Right hindlimb (tissue), 1 donor: ENCODE measurements at regions not wholly inside any gene's neighbourhood (a gene's known extent, or its start where the extent isn't known, plus 50 kb on each side); places are given as distances from the start of the nearest gene placed in this dataset.

Experiments used
- DNase-seq: peaks from one replicate; pipeline ENCODE4 v3.0.0-alpha.2; 2018

DNA sequence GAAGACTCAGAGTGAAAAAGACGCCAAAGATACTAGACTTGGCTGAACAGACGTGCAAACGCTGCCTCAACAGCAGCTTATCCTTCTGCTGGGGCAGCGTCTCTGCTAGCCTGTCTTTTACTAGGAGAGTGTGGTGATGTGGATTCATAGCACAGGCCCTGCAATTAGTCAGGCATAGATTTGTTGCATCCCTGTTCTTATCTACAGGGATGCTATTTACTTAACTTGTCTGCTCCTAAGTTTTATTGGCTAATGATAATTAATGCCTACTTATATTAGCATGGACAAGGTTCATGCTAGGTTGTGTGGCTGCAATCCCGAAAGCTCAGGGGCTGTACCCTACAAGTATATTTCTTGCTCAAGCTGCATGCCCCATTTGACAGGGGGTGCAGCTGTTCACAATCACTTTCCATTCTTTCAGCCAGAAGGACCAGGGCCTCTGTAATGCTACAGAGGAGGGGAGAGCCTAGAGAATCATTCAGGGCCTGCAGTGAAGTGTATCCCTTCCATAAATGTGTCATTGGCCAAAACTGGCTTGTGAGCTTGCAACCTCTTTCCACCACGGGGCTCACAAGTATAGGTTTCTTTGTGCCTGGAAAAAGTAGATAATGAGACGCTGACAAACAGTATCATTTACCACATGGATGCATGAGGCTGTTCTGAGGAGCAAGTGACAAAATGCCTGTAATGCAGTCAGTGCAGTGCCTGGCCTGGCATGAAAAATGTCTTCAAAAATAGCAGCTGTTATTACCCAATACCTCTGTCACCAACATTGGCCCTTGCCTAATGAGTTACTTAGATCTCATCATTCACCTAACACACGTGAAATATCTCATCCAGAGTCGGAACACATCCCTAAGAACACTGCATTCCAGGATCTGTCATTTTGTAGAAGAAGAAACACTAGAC is 685.8 kb upstream of the API5 start:
- no peak for DNase-seq

- DNase-seq: no peak
These were observed 680.5 kb upstream of the API5 start for GRCh38 chr11:42631220-42631843.

DNA sequence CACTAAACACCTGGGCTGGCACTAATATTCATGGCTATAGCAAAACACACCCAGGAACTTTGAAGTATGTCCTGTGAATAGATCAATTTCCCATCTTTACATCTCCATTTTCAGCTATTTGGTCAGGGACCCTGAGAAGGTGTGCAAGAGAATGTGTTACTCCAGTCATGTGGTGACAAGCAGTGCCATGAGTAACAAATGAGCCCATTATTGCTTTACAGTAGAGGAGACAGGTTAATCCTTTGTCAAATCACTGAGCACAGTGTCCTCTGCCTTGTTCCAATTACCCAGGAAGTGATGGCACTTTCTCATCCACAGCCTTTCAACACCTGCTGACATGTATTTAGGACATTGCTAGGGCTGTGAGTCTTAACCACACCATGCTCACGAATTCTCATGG is 664.8 kb upstream of the API5 start:
- DNase-seq: no peak

DNA sequence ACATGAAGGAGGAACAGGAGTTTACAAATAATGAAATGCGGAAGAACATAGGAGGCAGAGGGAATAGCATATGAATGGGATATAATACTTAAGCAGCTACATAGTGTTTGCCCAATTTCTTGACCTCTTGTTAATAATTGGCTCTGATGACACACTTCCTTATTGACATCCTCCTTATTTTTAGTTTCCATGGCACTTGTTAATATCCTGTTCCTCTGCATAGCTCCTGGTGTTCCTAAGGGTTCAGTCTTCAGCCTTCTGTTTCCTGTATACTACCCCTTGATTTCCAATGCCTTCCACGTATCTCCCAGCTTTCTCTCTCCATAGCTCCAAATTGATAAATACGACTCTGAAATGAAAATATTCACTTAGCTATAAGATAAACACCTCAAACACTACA is 663.8 kb upstream of the API5 start:
- DNase-seq: no peak

DNA sequence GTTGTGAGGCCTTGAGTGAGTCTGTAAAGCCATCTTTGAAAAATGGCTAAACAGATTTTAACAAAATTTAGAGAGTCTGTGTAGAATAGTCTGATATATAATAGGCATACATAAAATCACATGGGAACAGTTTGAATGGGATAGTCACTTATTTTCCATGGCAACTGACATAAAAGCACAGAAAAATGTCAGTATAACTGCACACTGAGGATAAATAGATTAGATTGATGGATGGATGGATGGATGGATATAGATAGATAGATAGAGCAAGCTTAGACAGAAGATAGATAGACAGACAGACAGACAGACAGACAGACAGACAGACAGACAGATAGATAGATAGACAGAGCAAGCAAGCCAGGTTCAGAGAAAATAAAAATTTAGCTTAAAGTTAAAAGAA is 660.2 kb upstream of the API5 start:
- no peak for DNase-seq

- DNase-seq: no peak
These were observed 654.6 kb upstream of the API5 start for GRCh38 chr11:42657169-42657568.

DNA sequence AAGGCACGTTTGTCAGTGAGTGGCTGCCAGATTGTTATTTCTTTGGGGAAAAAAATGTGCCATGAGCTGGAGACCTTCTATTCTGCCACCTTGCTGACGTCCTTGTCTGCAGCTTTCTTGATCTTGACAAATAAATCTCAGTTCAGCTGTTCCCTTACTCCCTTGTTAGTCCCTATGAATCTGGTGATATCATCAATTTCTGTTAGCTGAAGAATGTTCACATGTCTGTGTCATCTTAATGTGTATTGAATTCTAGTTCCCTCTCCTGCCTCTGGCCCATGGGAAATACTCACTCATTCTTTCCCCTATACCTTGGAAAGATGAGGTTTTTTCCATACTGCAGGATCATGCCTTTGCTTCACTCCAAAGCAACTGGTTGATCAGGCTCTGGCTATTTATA is 649.9 kb upstream of the API5 start:
- DNase-seq: no peak

DNA sequence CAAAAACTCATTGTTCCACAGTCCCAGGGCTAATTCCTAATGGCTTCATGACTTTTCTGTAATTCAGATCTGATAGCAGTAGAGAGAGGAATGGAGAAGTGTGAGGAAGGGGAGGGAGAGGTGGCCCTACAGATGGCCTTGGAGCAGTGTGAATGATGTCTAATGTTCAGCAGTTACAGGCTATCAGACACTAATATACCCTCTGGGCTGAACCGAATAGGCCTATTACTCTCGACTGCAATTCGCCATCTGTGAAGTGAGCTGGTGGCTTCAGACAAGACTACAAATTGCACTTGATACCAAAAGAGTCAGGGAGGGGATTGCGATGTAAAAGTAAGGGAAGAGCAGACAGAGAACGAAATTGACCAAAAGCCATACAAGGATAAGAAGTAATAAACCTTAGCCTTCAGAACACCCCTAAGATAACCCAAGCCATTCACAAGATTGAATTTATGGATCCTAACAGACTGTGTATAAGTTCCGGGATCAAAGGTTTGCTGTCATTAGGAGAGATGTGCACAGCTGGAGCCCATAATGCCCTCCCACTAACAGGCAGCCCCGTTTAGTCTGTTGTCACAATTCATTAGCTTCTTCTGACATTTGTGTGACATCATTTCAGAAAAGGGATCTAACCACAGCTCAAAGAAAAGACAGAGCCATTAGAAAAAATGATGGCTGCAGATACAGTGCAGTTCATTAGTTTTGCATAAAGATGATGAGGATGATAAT is 642.4 kb upstream of the API5 start:
- no peak for DNase-seq

- DNase-seq: peak; percentile 20
These were observed 637.4 kb upstream of the API5 start for GRCh38 chr11:42674436-42674835.

GRCh38 chr11:42707541-42707940 is 604.3 kb upstream of the API5 start:
- DNase-seq: no peak

DNA sequence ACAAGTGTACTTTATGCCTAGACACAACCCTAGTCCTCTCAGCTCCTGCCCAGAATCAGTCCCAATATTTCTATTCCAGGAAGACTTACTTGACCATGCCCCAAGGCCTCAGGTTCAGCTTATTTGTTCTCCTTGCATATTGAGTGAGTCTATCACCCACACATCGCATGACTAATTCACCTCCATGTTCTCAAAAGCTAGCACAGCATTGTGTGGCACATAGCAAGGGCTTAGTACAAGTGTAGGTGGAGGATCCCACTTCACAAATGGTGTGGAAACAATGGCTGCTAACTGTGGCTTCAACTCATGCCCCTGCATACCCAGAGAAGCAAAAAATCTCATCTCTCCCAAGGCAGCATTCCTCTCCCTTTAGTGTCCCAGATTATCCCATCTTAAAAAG is 602.6 kb upstream of the API5 start:
- DNase-seq: no peak

DNA sequence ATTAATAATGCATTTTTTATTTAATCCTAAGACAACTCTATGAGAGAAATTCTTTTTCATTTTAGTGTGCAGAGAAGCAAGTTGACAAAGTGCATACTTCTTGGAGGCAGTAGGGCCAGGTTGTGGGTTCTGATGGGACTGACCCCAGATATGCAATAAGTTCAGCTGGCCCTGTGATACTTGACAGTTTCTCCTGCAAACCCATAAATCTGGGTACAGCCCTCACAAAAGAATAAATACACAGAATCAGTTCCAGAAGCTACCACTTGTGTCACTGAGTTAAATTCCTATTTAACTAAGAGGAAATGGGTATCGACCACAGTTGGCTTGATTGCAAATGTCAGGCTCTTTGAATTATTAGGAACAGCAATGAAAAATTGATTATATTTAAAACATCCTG is 598.5 kb upstream of the API5 start:
- DNase-seq: no peak

DNA sequence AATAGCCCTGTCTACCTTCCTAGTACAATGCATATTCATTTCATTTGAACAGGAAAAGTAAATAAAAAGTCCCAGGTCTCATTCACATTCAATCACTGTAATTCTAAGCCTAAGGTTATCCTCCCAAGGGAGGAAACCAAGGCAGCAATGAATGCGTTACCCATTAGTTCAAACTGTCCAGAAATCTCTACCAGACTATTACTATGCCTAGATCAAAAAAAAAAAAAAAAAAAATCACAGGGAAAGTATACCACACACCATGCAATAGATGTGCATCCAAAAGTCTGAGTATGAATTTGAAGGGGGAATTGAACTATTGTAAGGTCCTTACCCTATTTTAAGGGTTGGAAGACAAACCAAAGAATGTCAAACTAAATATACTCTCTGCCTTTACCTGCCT is 598.0 kb upstream of the API5 start:
- DNase-seq: no peak

DNA sequence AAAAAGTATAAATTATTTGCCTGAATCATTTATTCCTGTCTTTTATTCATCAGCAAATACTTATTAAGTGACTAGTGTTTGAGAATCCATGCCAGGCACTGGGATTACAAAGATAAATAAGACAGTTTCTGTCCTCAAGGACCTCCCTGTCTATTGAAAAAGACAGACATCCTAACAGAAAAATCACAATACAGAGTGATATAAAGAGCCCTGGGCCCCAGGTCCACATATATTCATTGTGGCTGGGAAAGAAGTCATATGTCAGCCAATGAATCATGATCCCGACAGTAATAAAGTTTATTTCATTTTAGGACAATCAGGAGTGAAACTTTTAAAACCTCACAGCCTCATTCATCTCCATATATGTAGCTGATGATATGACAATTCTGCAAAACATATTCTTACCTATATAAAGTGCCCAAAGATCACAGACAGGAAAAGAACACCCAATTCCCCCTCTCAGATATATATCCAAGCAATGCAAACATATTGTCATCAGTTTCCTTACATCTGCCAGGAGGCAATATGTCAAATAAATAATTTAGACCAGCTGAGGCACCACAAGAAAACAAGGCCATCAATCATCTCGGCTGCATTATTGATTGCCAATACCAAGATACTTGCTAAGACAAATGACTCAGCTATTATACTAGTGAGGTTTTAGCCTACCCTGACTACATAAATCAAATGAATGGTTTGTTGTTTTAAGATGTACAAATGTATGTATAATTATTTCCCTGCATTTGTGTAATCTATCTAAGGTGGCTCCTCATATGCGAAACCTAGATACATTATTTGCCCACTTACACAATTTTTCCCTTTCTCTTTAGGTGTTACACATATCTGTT is 590.9 kb upstream of the API5 start:
- DNase-seq: no peak

GRCh38 chr11:42727879-42728278 is 583.9 kb upstream of the API5 start:
- DNase-seq: no peak

DNA sequence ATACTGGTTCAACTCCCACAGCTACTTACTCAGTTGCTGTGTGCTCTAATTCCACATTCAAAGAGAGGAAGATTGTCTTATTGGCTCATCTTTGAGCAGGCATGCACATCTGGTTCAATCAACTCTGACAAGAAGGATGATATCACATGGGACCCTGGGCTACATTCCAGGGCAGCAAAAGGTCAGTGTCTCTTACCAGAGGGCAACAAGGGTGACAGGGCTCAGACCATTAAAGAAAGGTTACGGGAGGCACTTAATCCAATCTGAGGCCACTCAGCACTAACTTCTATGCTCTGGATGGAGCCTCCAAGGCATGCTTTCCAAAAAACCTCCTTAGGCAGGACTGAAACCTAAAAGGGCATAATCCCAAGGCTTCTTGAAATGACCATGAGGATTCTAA is 549.4 kb upstream of the API5 start:
- no peak for DNase-seq

- DNase-seq: no peak
These were observed 546.9 kb upstream of the API5 start for GRCh38 chr11:42764936-42765335.

DNA sequence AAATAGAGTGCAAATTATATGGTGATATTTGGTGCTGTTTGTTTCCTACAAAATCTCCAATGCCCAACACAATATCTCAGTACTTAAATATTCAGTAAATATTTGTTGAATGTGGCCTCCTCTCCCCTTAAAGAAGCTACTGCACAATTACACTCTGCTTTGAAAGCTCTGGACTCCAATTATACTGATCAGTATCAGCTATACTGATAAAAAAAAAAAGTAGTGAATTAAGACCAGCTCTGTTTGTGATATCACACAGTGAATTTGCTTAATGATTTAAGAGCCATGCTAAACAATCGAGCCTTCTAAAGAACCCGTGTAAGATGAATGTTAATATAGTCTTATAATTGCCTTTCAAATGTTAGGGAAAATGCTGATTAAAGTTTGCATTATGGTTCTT is 543.2 kb upstream of the API5 start:
- DNase-seq: no peak

DNA sequence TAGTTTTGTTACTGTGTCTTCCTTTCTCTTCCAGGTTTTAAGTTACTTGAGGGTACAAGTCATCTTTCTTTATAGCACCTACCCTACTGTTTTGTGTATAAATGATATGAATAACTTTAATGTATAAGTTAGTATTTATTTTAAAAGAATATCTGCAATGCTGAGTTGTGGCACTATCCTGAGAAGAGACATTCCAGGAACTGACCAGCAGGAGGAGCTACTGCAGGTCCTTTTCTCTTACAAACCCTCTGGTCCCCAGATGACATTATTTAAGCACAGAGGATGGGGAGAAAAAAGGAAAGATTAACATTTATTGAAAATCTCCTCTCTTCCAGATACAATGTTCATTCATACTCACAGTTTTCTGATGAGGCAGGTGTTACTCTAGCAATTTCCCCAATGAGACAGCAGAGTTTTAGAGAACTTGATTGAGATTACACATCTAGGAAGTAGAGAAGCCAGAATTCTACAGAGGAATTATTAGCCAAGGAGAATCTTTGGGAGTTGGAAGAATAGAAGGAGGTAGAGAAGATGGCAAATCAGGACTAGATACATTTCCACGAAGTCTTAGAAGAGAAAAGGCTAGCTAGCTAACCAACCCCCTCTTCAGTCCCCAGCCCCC is 541.2 kb upstream of the API5 start:
- no peak for DNase-seq

DNA sequence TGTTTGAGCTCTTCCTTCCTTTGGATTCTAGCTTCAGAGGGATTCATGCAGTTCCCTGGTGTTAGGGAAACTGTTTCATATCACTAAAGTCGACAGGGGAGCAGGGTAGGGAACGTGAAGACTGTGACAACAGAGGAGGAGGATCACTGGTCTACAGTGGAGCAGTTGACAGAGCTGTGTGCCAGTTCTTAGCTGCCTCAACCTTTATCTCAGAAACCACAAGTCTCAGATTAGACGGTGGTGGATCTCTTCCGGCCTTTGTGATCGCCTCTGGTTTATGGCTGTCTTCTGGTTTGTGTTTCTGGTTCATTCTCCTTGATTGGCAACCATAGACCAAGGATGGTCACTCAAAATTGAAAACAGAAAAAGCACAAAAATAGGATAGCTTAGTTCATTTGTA is 538.9 kb upstream of the API5 start:
- no peak for DNase-seq

GRCh38 chr11:42773729-42774128 is 538.1 kb upstream of the API5 start:
- no peak for DNase-seq

DNA sequence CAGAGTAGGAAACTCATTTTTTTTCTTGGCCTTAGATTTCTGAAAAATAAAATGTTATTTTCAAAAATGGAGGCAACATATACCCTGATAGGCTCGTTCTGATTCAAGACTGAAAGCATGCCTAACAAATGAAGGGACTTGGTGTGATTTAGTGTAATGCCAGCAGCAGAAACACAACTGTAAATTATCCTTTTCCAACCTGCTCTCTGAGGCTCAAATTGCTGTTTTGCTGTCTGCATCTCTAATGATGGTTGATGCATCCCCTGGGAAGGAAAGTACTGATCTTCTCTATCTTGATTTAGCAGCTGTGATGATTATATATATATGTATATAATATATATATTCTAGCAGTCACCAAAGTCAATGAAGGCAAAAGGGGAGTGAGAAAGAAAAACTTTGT is 537.2 kb upstream of the API5 start:
- no peak for DNase-seq

DNA sequence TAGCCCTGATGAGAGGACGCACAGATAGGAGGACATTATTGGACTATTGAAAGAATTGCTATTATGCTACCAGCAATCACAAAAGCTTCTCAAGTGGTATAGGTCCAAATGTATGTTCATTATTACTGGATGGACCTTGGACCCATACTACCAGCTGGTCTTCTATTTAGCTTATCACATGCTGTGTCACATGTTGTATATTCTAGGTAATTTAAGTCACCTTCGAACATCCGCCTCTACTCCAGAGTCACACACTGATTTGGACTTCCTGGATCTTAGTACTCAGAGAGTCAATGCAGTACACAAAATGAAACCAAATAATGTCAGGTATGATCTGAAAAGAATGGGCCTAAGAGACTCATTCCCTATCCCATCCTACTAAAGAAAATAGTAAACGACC is 534.0 kb upstream of the API5 start:
- no peak for DNase-seq
